Caco-2 (cell line): ENCODE measurements at regions not wholly inside any gene's neighbourhood (a gene's known extent, or its start where the extent isn't known, plus 50 kb on each side); places are given as distances from the start of the nearest gene placed in this dataset.

Source experiments
- BruUV-seq: library from RNA; stranded (reverse); fragments of 400-500 nt; replicated peaks from 2 replicates; lab custom pipeline; 2021; lab: Mats Ljungman, UMichigan
- CTCF ChIA-PET: fragments of 300-600 bp; sonication (Branson Sonifier 250); formaldehyde crosslinking; loops from one replicate; lab custom pipeline; 2022; ENCODE audit warnings: antibody characterized with exemption; lab: Charles Lee
- POLR2A ChIA-PET: fragments of 300-600 bp; sonication (Branson Sonifier 250); formaldehyde crosslinking; loops from one replicate; lab custom pipeline; 2022; ENCODE audit warnings: antibody characterized with exemption; lab: Charles Lee
- DNase-seq, 2 experiments: peaks; one replicate each; pipeline versions ENCODE4 v3.0.0 to v3.0.0-alpha.2; 2020 to 2022
- H3K27me3 ChIP-seq: replicated peaks from 2 replicates; pipeline ENCODE4 v1.6.0; 2011; ENCODE audit warnings: low read length; ENCODE audit not compliant: control insufficient read depth, insufficient read depth
- H3K36me3 ChIP-seq: 2 replicates; pipeline ENCODE4 v1.5.1; 2011; ENCODE audit warnings: low read length; ENCODE audit not compliant: control insufficient read depth, insufficient read depth
- H3K4me1 ChIP-seq: fragments of 250-450 bp; sonication (Bioruptor Pico); 2 replicates; pipeline ENCODE4 v1.5.1; 2020; ENCODE audit warnings: mild to moderate bottlenecking
- H3K4me3 ChIP-seq: 2 replicates; pipeline ENCODE4 v1.5.1; 2011; ENCODE audit warnings: low read depth, mild to moderate bottlenecking, control low read depth, low read length
- H3K9me3 ChIP-seq: fragments of 250-450 bp; sonication (Bioruptor Pico); 2 replicates; pipeline ENCODE4 v1.5.1; 2020; ENCODE audit warnings: mild to moderate bottlenecking, moderate library complexity
- H3K27ac Mint-ChIP-seq: one replicate; pipeline ENCODE4 v1.8.0; 2022; ENCODE audit warnings: mixed read lengths; ENCODE audit not compliant: unreplicated experiment
- H3K27me3 Mint-ChIP-seq: one replicate; pipeline ENCODE4 v1.8.0; 2022; ENCODE audit warnings: mixed read lengths; ENCODE audit not compliant: insufficient read depth, unreplicated experiment
- H3K36me3 Mint-ChIP-seq: one replicate; pipeline ENCODE4 v1.8.0; 2022; ENCODE audit warnings: mild to moderate bottlenecking, mixed read lengths; ENCODE audit not compliant: insufficient read depth, unreplicated experiment
- H3K4me1 Mint-ChIP-seq: one replicate; pipeline ENCODE4 v1.8.0; 2022; ENCODE audit warnings: low read depth, mixed read lengths; ENCODE audit not compliant: unreplicated experiment
- H3K4me3 Mint-ChIP-seq: one replicate; pipeline ENCODE4 v1.8.0; 2022; ENCODE audit warnings: mild to moderate bottlenecking, moderate library complexity, mixed read lengths; ENCODE audit not compliant: unreplicated experiment
- H3K9me3 Mint-ChIP-seq: one replicate; pipeline ENCODE4 v1.8.0; 2022; ENCODE audit warnings: mixed read lengths; ENCODE audit not compliant: unreplicated experiment
- CTCF ChIP-seq, 2 experiments: fragments of 200-600 bp in 1 of 2; IDR thresholded peaks; 1 replicate in 1 of 2; 2 replicates in 1 of 2; pipeline versions ENCODE4 v1.5.1 to v1.8.0; 2011 to 2022; ENCODE audit warnings: antibody characterized with exemption in 1 of 2, control low read depth in 1 of 2, inconsistent platforms in 1 of 2, low read depth in 1 of 2, low read length in 1 of 2, mild to moderate bottlenecking in 1 of 2, moderate library complexity in 1 of 2; ENCODE audit not compliant: insufficient read depth in 1 of 2, severe bottlenecking in 1 of 2, unreplicated experiment in 1 of 2
- intact Hi-C: fragments of 100-400 bp; cut with micrococcal nuclease; formaldehyde crosslinking; loops from one replicate; pipeline ENCODE4 v1.10.0; 2022; ENCODE audit not compliant: unreplicated experiment

- Mint-ChIP-seq H3K9me3 (peaks cover 28% of the 10 kb centered on the region), H3K27me3 (no peaks in the 10 kb centered on the region), H3K27ac (peak overlapping the region; percentile 1), H3K36me3 (peaks cover 12% of the 10 kb centered on the region), H3K4me3 (no peak overlapping the region), H3K4me1 (peaks cover 45% of the 10 kb centered on the region)
- POLR2A ChIA-PET, result no interaction called here
- H3K4me3 ChIP-seq, result no peak overlapping the region
- H3K4me1 ChIP-seq, result peaks cover 49% of the 10 kb centered on the region
- peaks cover 3% of the 10 kb centered on the region for H3K9me3 ChIP-seq
- no peak for TF ChIP-seq CTCF (IDR thresholded peaks at IDR 0.05; ENCODE audit: insufficient read depth in 1 of 2, low read depth in 1 of 2, low read length in 1 of 2, severe bottlenecking in 1 of 2, unreplicated experiment in 1 of 2)
- intact Hi-C loops, result loop anchor here (2.0 kb wide), 1 partner anchor 21 kb away; no protein-coding TSS in a partner anchor
- no peaks in the 10 kb centered on the region for H3K27me3 ChIP-seq
- DNase-seq, result no peak
- no TSS peak for BruUV-seq
- peaks cover 2% of the 10 kb centered on the region for H3K36me3 ChIP-seq
- CTCF ChIA-PET, result no interaction called here
Observed at GRCh38 chr13:99061411-99061810, 83.5 kb upstream of the DOCK9 start.

GRCh38 chr13:99062593-99062992 lies 84.7 kb upstream of the DOCK9 start:
- H3K4me3 ChIP-seq, result no peak overlapping the region
- ChIA-PET POLR2A (no interaction called here), CTCF (no interaction called here)
- no TSS peak for BruUV-seq
- H3K27me3 ChIP-seq, result no peaks in the 10 kb centered on the region
- intact Hi-C loops, result no loop called here
- peaks cover 2% of the 10 kb centered on the region for H3K36me3 ChIP-seq
- no peaks in the 10 kb centered on the region for H3K27me3 Mint-ChIP-seq
- H3K9me3 Mint-ChIP-seq, result peaks cover 37% of the 10 kb centered on the region
- H3K4me1 ChIP-seq, result peaks cover 61% of the 10 kb centered on the region
- TF ChIP-seq CTCF (IDR thresholded peaks at IDR 0.05; ENCODE audit: insufficient read depth in 1 of 2, low read depth in 1 of 2, low read length in 1 of 2, severe bottlenecking in 1 of 2, unreplicated experiment in 1 of 2), result no peak
- H3K36me3 Mint-ChIP-seq, result peaks cover 23% of the 10 kb centered on the region
- peaks cover 10% of the 10 kb centered on the region for H3K9me3 ChIP-seq
- DNase-seq, result no peak
- no peak overlapping the region for H3K4me3 Mint-ChIP-seq
- H3K27ac Mint-ChIP-seq, result no peak overlapping the region
- H3K4me1 Mint-ChIP-seq, result peaks cover 50% of the 10 kb centered on the region

DNA sequence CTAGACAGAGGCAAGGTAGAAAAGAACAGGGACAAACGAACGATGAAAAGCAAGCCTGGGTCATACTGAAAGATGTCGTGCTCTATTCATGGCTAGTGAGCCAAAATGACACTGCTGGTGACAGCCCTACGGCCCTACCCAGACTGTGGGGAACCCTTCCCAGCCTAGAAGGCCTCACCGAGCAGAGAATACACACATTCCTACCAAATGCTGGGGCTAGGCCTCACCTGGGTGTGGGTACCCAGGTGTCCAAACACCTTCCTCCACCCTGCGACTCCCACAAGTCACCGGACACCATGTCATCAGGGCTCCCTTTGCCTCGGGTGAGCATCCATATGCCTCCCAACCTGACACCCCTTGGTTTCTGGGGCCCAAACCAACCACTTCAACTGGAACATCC lies 85.3 kb upstream of the DOCK9 start:
- intact Hi-C loops, result no loop called here
- H3K36me3 Mint-ChIP-seq, result peaks cover 28% of the 10 kb centered on the region
- H3K27ac Mint-ChIP-seq, result no peak overlapping the region
- H3K4me1 ChIP-seq, result peaks cover 66% of the 10 kb centered on the region
- H3K4me3 ChIP-seq, result no peak overlapping the region
- CTCF ChIA-PET, result no interaction called here
- H3K27me3 Mint-ChIP-seq, result no peaks in the 10 kb centered on the region
- TF ChIP-seq CTCF (IDR thresholded peaks at IDR 0.05; ENCODE audit: insufficient read depth in 1 of 2, low read depth in 1 of 2, low read length in 1 of 2, severe bottlenecking in 1 of 2, unreplicated experiment in 1 of 2), result no peak
- H3K9me3 Mint-ChIP-seq, result peaks cover 37% of the 10 kb centered on the region
- H3K4me3 Mint-ChIP-seq, result no peak overlapping the region
- H3K36me3 ChIP-seq, result peaks cover 2% of the 10 kb centered on the region
- no TSS peak for BruUV-seq
- no peak for DNase-seq
- H3K9me3 ChIP-seq, result peaks cover 10% of the 10 kb centered on the region
- peaks cover 56% of the 10 kb centered on the region for H3K4me1 Mint-ChIP-seq
- H3K27me3 ChIP-seq, result no peaks in the 10 kb centered on the region
- POLR2A ChIA-PET, result no interaction called here
